ENCODE measurements at regions not wholly inside any gene's neighbourhood (a gene's known extent, or its start where the extent isn't known, plus 50 kb on each side); places are given as distances from the start of the nearest gene placed in this dataset.

GRCh38 chr1:38138498-38139233 is 92.1 kb upstream of the POU3F1 start:
- no peak overlapping the region for H3K4me2 ChIP-seq (ENCODE audit: low read length)
- H3K4me3 ChIP-seq (ENCODE audit: low read depth, low read length, poor library complexity, severe bottlenecking), result no peak overlapping the region
- no peak overlapping the region for H2AFZ ChIP-seq (ENCODE audit: low read length)
- H3K9me2 ChIP-seq (ENCODE audit: low read depth, low read length), result no peaks in the 10 kb centered on the region
- H4K20me1 ChIP-seq (ENCODE audit: insufficient read depth, low read length), result no peaks in the 10 kb centered on the region
- no peaks in the 10 kb centered on the region for H3K27me3 ChIP-seq (ENCODE audit: insufficient read depth, low read length)
- no peaks in the 10 kb centered on the region for H3K9me3 ChIP-seq (ENCODE audit: low read length)
- H3K9ac ChIP-seq (ENCODE audit: low read length), result no peak overlapping the region
- no peaks in the 10 kb centered on the region for H3F3A ChIP-seq (ENCODE audit: insufficient read depth, low read length)
- TF ChIP-seq, protein P1, sequence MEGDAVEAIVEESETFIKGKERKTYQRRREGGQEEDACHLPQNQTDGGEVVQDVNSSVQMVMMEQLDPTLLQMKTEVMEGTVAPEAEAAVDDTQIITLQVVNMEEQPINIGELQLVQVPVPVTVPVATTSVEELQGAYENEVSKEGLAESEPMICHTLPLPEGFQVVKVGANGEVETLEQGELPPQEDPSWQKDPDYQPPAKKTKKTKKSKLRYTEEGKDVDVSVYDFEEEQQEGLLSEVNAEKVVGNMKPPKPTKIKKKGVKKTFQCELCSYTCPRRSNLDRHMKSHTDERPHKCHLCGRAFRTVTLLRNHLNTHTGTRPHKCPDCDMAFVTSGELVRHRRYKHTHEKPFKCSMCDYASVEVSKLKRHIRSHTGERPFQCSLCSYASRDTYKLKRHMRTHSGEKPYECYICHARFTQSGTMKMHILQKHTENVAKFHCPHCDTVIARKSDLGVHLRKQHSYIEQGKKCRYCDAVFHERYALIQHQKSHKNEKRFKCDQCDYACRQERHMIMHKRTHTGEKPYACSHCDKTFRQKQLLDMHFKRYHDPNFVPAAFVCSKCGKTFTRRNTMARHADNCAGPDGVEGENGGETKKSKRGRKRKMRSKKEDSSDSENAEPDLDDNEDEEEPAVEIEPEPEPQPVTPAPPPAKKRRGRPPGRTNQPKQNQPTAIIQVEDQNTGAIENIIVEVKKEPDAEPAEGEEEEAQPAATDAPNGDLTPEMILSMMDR (IDR thresholded peaks at IDR 0.05; ENCODE audit: low read length), result no peak
- TF ChIP-seq EZH2 (IDR thresholded peaks at IDR 0.05; ENCODE audit: borderline replicate concordance, low read length), result no peak
- no peaks in the 10 kb centered on the region for H3K36me3 ChIP-seq (ENCODE audit: insufficient read depth, low read length)
- H3K4me1 ChIP-seq (ENCODE audit: insufficient read depth, low read length, severe bottlenecking), result no peaks in the 10 kb centered on the region
- H3K27ac ChIP-seq (ENCODE audit: low read depth, low read length, poor library complexity, severe bottlenecking), result no peak overlapping the region
- no peaks in the 10 kb centered on the region for H3K79me2 ChIP-seq (ENCODE audit: insufficient read depth, low read length)

- no peak overlapping the region for H3K4me2 ChIP-seq (ENCODE audit: low read length)
- no peak overlapping the region for H2AFZ ChIP-seq (ENCODE audit: low read length)
- no peaks in the 10 kb centered on the region for H4K20me1 ChIP-seq (ENCODE audit: insufficient read depth, low read length)
- H3K27me3 ChIP-seq (ENCODE audit: insufficient read depth, low read length), result no peaks in the 10 kb centered on the region
- no peak overlapping the region for H3K4me3 ChIP-seq (ENCODE audit: low read depth, low read length, poor library complexity, severe bottlenecking)
- H3K4me1 ChIP-seq (ENCODE audit: insufficient read depth, low read length, severe bottlenecking), result no peaks in the 10 kb centered on the region
- no peaks in the 10 kb centered on the region for H3K9me2 ChIP-seq (ENCODE audit: low read depth, low read length)
- no peak overlapping the region for H3K27ac ChIP-seq (ENCODE audit: low read depth, low read length, poor library complexity, severe bottlenecking)
- H3K79me2 ChIP-seq (ENCODE audit: insufficient read depth, low read length), result no peaks in the 10 kb centered on the region
- no peak overlapping the region for H3K9ac ChIP-seq (ENCODE audit: low read length)
- H3K9me3 ChIP-seq (ENCODE audit: low read length), result no peaks in the 10 kb centered on the region
- no peaks in the 10 kb centered on the region for H3K36me3 ChIP-seq (ENCODE audit: insufficient read depth, low read length)
- H3F3A ChIP-seq (ENCODE audit: insufficient read depth, low read length), result no peaks in the 10 kb centered on the region
- TF ChIP-seq, protein P1 (IDR thresholded peaks at IDR 0.05; ENCODE audit: low read length), result no peak
- no peak for TF ChIP-seq EZH2 (IDR thresholded peaks at IDR 0.05; ENCODE audit: borderline replicate concordance, low read length)
Observed at GRCh38 chr1:38137164-38137563, 90.6 kb upstream of the POU3F1 start.

GRCh38 chr1:38135625-38136414 is 89.2 kb upstream of the POU3F1 start:
- no peak overlapping the region for H3K4me3 ChIP-seq (ENCODE audit: low read depth, low read length, poor library complexity, severe bottlenecking)
- H3K27ac ChIP-seq (ENCODE audit: low read depth, low read length, poor library complexity, severe bottlenecking), result no peak overlapping the region
- no peaks in the 10 kb centered on the region for H3K9me2 ChIP-seq (ENCODE audit: low read depth, low read length)
- H3K4me1 ChIP-seq (ENCODE audit: insufficient read depth, low read length, severe bottlenecking), result no peaks in the 10 kb centered on the region
- no peak overlapping the region for H3K9ac ChIP-seq (ENCODE audit: low read length)
- no peaks in the 10 kb centered on the region for H3F3A ChIP-seq (ENCODE audit: insufficient read depth, low read length)
- H2AFZ ChIP-seq (ENCODE audit: low read length), result no peak overlapping the region
- H3K27me3 ChIP-seq (ENCODE audit: insufficient read depth, low read length), result no peaks in the 10 kb centered on the region
- no peaks in the 10 kb centered on the region for H3K79me2 ChIP-seq (ENCODE audit: insufficient read depth, low read length)
- no peak overlapping the region for H3K4me2 ChIP-seq (ENCODE audit: low read length)
- H3K9me3 ChIP-seq (ENCODE audit: low read length), result no peaks in the 10 kb centered on the region
- H3K36me3 ChIP-seq (ENCODE audit: insufficient read depth, low read length), result no peaks in the 10 kb centered on the region
- TF ChIP-seq EZH2 (IDR thresholded peaks at IDR 0.05; ENCODE audit: borderline replicate concordance, low read length), result no peak
- TF ChIP-seq, protein P1 (IDR thresholded peaks at IDR 0.05; ENCODE audit: low read length), result no peak
- H4K20me1 ChIP-seq (ENCODE audit: insufficient read depth, low read length), result no peaks in the 10 kb centered on the region

Data from OCI-LY1 (cell line).